NCI-H2107 treated with DMSO at 0.1 percent for 48 hours (cell line): ENCODE measurements at regions not wholly inside any gene's neighbourhood (a gene's known extent, or its start where the extent isn't known, plus 50 kb on each side); places are given as distances from the start of the nearest gene placed in this dataset.
"Not testable (repeated sequence)": the region's sequence is repeated elsewhere in the genome, so short reads cannot be mapped to it uniquely, and the experiment has no call there.

ENCODE experiments used
- DNase-seq: peaks from one replicate; lab custom pipeline; 2025; ENCODE audit not compliant: unreplicated experiment; lab: John Stamatoyannopoulos, UW

DNA sequence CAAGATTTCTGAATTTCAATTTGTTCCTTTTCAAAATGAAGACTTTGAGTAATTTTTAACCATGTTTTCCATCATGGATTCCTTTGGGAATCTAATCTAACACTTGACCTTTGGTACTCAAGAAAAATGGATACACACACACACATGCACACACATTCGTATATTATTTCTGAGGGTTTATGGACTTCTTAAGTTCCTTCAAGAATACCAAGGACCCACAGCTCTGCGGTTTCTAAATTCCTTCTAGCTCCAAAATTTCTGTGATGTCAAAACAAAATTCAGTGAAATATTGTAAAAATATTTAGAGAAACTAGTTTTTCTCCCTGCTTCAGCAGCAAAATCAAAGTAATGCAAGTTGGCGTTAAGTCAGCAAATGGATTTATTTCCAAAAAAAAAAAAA is 98.3 kb upstream of the FAM13C start:
- DNase-seq = no peak

DNA sequence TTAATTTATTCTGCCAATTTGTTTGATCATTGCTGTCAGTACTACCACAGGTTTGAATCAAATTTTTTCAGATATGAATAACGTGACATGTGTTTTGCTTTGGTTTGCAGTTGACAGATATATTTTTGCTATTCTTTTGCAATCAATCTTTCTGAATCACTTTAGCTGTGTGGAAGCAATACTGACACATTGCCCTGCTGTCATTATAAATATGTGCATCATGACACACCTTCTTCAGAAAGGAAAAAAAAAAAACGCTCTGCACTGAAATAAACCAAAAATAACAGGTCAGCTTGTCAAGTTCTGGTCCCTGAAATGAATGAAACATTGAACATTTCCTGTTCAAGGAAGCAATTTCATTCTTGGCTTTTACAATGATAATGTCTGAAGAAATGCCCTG is 93.8 kb upstream of the FAM13C start:
- DNase-seq = no peak

DNA sequence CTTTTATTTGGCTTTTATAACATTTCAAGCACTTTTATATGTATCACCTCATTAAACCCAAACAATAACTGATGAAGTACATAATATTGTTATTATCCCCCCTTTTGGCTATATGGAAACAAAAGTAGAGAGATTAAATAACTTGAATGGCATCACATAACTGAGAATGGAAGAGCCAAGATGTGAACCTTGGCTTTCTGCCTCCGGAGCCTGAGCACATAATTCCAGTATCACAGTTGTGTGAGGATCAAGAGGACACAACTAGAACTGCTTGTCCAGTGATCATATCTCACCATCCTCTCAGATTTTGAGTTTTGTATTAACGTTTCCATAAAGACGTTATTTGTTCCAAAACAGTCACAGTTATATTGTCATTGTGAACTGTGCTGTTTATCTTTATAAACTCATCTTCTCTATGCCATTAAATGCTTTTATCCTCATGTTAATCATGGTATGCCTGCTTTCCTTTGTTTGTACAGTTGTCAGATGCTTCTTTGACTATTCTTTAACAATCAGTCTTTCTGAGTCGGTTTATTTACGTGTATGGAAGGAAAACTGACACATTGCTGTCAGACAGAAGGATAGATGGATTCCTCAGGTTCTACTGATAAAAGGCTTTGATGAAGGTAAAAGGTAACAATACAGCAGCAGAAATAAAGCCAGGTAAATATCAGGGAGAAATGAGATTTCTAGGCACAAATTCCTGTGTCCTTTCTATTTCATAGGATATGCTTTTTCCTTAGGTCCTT is 92.0 kb upstream of the FAM13C start:
- DNase-seq = no peak

DNA sequence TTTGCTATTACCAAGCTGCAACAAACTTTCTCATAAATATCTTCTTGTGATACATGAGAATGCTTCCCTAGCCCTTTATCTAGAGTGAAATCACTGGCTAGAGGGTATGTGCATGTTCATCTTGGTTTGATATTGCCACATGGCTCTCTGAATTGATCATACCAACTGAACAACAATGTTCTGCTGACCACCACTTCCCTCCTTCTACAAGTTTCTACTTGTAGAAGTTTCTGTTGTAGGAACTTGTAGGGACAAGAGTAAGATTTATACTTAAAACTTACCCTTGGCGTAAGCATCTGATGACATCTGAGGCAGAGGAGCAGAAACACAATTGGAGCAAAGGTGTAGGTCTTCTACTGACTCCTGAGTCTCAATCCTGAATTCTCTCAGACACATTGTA is 86.3 kb upstream of the FAM13C start:
- DNase-seq = no peak

DNA sequence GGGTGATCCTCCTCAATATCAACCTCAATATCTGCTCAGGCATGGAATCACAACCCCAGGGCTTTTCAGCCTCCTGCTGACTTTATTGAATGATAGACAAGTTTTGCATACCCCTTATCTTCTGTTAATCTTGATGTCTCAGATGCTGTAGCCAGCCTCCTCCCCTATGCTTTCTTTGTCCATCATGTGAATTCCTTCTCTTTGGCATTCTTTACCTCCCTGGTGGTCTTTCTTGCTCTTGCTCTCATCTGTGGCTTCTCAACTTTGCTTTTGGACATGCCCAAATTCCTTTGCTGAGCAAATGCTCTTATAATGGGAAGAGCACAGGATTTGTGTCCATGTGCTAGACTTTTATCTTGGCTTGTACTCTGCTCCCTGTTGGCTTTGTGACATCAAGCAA is 73.4 kb upstream of the FAM13C start:
- DNase-seq = no peak

DNA sequence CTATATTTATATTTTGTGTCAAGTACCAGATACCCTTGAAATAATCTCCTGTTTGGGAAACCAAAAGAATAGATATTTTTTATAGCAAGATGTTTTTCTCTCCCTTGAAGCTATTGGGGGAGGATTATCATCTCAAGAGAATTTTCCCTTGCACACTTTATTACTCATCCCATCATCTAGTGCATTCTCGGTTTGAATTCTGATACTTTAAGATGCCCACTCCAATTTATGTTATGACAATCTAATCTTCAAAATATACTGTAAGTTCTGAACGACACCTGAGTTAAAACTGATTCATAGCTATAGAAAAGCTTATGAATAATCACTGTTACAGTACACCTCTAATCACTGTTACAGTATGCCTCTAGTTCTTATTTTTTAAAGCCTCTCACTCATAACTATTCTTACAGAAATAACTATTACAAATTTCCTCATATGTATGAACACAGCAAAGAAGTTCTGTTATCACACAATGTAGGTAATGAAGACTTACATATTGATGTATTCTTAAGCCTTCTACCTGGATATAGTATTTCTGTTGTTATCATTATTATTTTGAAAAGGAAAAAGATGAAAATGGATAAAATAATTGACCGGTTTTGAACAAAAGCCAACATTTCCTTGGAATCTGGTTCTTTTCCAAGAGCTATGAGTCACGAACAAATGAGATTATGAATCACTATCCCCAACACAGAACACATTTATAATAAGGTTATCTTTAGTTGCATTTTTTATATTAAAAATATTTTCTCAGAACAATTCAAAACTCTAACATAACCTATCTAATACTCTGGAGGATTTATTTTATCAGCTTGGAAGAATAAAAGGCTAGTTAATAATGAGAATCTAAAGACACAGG is 72.3 kb upstream of the FAM13C start:
- no peak for DNase-seq

DNA sequence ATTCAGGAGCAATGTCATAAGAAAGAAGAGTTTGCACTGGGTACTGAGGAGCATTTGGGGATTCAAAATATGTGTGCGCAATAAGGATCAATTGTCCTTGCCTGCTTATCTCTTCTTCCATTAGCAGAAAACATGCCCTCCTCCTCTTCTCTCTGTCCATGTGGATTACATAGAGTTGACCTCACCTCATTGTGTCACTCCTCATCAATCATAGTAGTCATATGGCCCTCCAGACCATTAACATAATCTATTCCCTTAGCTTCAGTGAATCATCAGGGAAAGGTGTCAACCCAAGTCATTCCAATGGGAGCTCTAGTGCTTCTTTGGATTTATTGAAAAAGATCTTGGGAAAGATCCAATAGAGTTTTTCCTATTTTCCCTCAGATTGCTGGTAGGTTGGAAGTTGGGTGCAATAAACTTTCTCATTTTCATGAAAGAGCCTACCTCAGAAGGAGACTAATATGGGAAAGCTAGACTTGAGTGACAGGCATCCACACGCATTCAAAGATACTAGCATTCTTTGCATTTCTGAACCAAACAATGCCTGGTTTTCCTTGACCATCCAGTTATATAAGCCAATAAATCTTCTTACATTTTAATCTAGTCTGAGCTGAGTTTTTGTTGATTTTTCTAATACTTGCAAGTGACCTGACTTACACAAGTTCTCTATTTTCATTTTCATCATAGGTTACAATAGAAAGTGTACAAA is 71.5 kb upstream of the FAM13C start:
- no peak for DNase-seq

DNA sequence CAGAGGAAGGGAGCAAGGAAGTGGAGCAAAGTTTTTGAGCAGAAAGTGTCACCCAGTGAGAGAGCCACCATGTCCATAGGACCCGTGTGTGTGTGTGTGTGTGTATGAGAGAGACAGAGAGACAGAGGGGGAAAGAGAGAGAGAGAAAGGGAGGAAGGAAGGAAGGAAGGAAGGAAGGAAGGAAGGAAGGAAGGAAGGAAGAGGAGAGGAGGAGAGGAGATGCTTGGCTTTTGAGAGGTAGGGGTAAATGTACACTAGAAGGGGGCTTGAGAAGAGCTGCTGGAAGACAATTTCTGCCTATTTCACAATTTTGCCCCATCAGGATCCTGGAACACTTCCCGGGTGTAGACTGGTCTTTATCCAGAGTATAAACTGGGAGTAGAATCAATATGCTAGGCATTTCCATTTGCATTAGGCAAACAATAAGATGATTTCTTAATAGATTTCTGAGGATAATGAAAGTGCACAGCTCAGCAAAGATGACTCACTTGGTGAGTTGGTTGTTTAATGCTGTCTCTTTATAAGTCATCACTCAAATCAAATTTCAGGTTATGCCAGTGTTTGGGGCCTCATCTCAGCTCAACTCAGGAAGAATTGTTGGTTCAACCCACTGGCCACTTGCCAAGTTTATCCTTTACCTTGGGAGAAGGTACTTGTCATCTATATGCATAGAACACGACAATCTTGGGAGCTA is 70.0 kb upstream of the FAM13C start:
- DNase-seq = no peak

DNA sequence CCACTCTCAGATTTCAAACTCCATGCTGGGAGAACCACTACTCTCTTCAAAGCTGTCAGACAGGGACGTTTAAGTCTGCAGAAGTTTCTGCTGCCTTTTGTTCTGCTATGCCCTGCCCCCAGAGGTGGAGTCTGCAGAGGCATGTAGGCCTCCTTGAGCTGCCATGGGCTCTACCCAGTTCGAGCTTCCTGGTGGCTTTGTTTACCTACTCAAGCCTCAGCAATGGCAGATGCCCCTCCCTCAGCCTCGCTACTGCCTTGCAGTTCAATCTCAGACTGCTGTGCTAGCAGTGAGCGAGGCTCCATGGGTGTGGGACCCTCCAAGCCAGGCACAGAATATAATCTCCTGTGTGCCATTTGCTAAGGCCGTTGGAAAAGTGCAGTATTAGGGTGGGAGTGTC is 51.4 kb upstream of the FAM13C start:
- not testable (repeated sequence) for DNase-seq
